ENCODE measurements at regions not wholly inside any gene's neighbourhood (a gene's known extent, or its start where the extent isn't known, plus 50 kb on each side); places are given as distances from the start of the nearest gene placed in this dataset.
"Not testable (repeated sequence)": the region's sequence is repeated elsewhere in the genome, so short reads cannot be mapped to it uniquely, and the experiment has no call there.

- Histone ChIP-seq H2BK5ac (ENCODE audit: insufficient read length, low read length) (no peak overlapping the region), H4K5ac (ENCODE audit: insufficient read length, low read depth, low read length) (no peak overlapping the region), H2AK5ac (ENCODE audit: insufficient read length, low read length) (no peak overlapping the region), H3K9ac (ENCODE audit: extremely low read depth, insufficient read length, low read length) (no peak overlapping the region), H4K20me1 (ENCODE audit: control insufficient read depth, insufficient read depth, insufficient read length) (no peaks in the 10 kb centered on the region), H2BK20ac (ENCODE audit: low read depth, low read length, poor library complexity, severe bottlenecking) (no peak overlapping the region), H3K14ac (ENCODE audit: insufficient read depth, low read length) (no peak overlapping the region), H2BK12ac (ENCODE audit: insufficient read length, low read depth, low read length) (no peak overlapping the region), H2BK120ac (ENCODE audit: low read depth, low read length, poor library complexity, severe bottlenecking) (no peak overlapping the region), H3K18ac (ENCODE audit: insufficient read length, low read depth, low read length) (no peak overlapping the region), H3K9me3 (ENCODE audit: control insufficient read depth, low read depth, low read length) (no peaks in the 10 kb centered on the region), H3K23me2 (ENCODE audit: insufficient read length, low read depth, low read length, poor library complexity, severe bottlenecking) (no peaks in the 10 kb centered on the region), H4K8ac (replicated peaks; ENCODE audit: insufficient read length, low read depth, low read length) (no peak overlapping the region), H2BK15ac (ENCODE audit: low read depth, low read length) (no peak overlapping the region), H3K56ac (ENCODE audit: insufficient read length, low read depth, low read length) (no peak overlapping the region), H3K79me1 (ENCODE audit: insufficient read depth, low read depth, low read length, poor library complexity, severe bottlenecking) (no peaks in the 10 kb centered on the region), H3K27me3 (ENCODE audit: insufficient read depth, low read length) (no peaks in the 10 kb centered on the region), H3K23ac (ENCODE audit: insufficient read length, low read depth, low read length) (no peak overlapping the region), H3K4me1 (ENCODE audit: insufficient read depth, low read length) (no peaks in the 10 kb centered on the region), H4K91ac (ENCODE audit: insufficient read length, low read depth, low read length) (no peak overlapping the region), H3K27ac (ENCODE audit: insufficient read length, low read depth, low read length) (no peak overlapping the region), H2AFZ (ENCODE audit: low read length) (no peak overlapping the region), H3K4me2 (ENCODE audit: insufficient read depth, insufficient read length, low read length) (no peak overlapping the region), H3K4ac (ENCODE audit: low read depth, low read length) (no peak overlapping the region), H3K79me2 (ENCODE audit: insufficient read depth, low read length) (no peaks in the 10 kb centered on the region), H3T11ph (ENCODE audit: low read length) (no peak overlapping the region)
- Mint-ChIP-seq H3K9me3 (no peaks in the 10 kb centered on the region), H3K27me3 (ENCODE audit: low read depth) (no peaks in the 10 kb centered on the region), H3K4me1 (no peaks in the 10 kb centered on the region), H3K36me3 (ENCODE audit: insufficient read depth in 1 of 3, low read depth in 3 of 3) (no peaks in the 10 kb centered on the region), H3K4me3 (no peak overlapping the region), H3K27ac (no peak overlapping the region)
- WGBS (ENCODE audit: extremely low coverage, insufficient read length, low lambda C conversion rate), result no CpG with 5 or more reads among the region's 3 CpGs
- TF ChIP-seq CTCF (conservative IDR thresholded peaks at IDR 0.05), result no peak
- no peak for DNase-seq
Measured at GRCh38 chr4:18419780-18420179, 398.2 kb upstream of the LCORL start.

DNA sequence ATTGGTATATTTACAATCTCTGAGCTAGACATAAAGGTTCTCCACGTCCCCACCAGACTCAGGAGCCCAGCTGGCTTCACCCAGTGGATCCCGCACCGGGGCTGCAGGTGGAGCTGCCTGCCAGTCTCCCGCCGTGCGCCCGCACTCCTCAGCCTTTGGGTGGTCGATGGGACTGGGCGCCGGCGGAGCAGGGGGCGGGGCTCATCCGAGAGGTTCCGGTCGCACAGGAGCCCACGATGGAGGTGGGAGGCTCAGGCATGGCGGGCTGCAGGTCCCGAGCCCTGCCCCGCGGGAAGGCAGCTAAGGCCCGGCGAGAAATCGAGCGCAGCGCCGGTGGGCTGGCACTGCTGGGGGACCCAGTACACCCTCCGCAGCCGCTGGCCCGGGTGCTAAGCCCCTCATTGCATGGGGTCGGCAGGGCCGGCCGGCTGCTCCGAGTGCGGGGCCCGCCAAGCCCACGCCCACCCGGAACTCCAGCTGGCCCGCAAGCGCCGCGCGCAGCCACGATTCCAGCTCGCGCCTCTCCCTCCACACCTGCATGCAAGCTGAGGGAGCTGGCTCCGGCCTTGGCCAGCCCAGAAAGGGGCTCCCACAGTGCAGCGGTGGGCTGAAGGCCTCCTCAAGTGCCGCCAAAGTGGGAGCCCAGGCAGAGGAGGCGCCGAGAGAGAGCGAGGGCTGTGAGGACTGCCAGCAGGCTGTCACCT, 396.8 kb upstream of the LCORL start:
- H2BK5ac ChIP-seq (ENCODE audit: insufficient read length, low read length); H3K4me3 Mint-ChIP-seq; H2BK120ac ChIP-seq (ENCODE audit: low read depth, low read length, poor library complexity, severe bottlenecking); H4K8ac ChIP-seq (replicated peaks; ENCODE audit: insufficient read length, low read depth, low read length); H2AFZ ChIP-seq (ENCODE audit: low read length); H3K56ac ChIP-seq (ENCODE audit: insufficient read length, low read depth, low read length); H4K20me1 ChIP-seq (ENCODE audit: control insufficient read depth, insufficient read depth, insufficient read length); H3K27me3 Mint-ChIP-seq (ENCODE audit: low read depth); H3K18ac ChIP-seq (ENCODE audit: insufficient read length, low read depth, low read length); H3K23ac ChIP-seq (ENCODE audit: insufficient read length, low read depth, low read length); H2AK5ac ChIP-seq (ENCODE audit: insufficient read length, low read length); H4K5ac ChIP-seq (ENCODE audit: insufficient read length, low read depth, low read length); H3K27ac ChIP-seq (ENCODE audit: insufficient read length, low read depth, low read length); H3T11ph ChIP-seq (ENCODE audit: low read length); H3K27ac Mint-ChIP-seq; H3K36me3 Mint-ChIP-seq (ENCODE audit: insufficient read depth in 1 of 3, low read depth in 3 of 3); H3K14ac ChIP-seq (ENCODE audit: insufficient read depth, low read length); H3K4ac ChIP-seq (ENCODE audit: low read depth, low read length); H2BK15ac ChIP-seq (ENCODE audit: low read depth, low read length); H3K4me2 ChIP-seq (ENCODE audit: insufficient read depth, insufficient read length, low read length); DNase-seq; H2BK12ac ChIP-seq (ENCODE audit: insufficient read length, low read depth, low read length); H2BK20ac ChIP-seq (ENCODE audit: low read depth, low read length, poor library complexity, severe bottlenecking); H3K4me1 ChIP-seq (ENCODE audit: insufficient read depth, low read length); H3K79me2 ChIP-seq (ENCODE audit: insufficient read depth, low read length); H3K9me3 Mint-ChIP-seq; H4K91ac ChIP-seq (ENCODE audit: insufficient read length, low read depth, low read length); H3K4me1 Mint-ChIP-seq; H3K27me3 ChIP-seq (ENCODE audit: insufficient read depth, low read length); H3K9me3 ChIP-seq (ENCODE audit: control insufficient read depth, low read depth, low read length); H3K9ac ChIP-seq (ENCODE audit: extremely low read depth, insufficient read length, low read length); H3K23me2 ChIP-seq (ENCODE audit: insufficient read length, low read depth, low read length, poor library complexity, severe bottlenecking); H3K79me1 ChIP-seq (ENCODE audit: insufficient read depth, low read depth, low read length, poor library complexity, severe bottlenecking): not testable (repeated sequence)
- no CpG with 5 or more reads among the region's 51 CpGs for WGBS (ENCODE audit: extremely low coverage, insufficient read length, low lambda C conversion rate)
